CD4-positive, alpha-beta memory T cell (primary cell): ENCODE measurements at regions not wholly inside any gene's neighbourhood (a gene's known extent, or its start where the extent isn't known, plus 50 kb on each side); places are given as distances from the start of the nearest gene placed in this dataset.

Experiments
- CTCF ChIA-PET: fragments of 350-600 bp; sonication (Branson Sonifier 250); formaldehyde crosslinking; loops from one replicate; lab custom pipeline; 2021; ENCODE audit warnings: inconsistent platforms; ENCODE audit not compliant: partially characterized antibody; lab: Charles Lee
- POLR2A ChIA-PET: fragments of 350-600 bp; sonication (Branson Sonifier 250); formaldehyde crosslinking; loops from one replicate; lab custom pipeline; 2021; ENCODE audit not compliant: partially characterized antibody; lab: Charles Lee
- DNase-seq, 5 donors: peaks; one replicate each; pipeline versions ENCODE4 v3.0.0 to v3.0.0-alpha.2; 2020 to 2022; ENCODE audit warnings: mixed read lengths in 1 of 5
- H3K27ac ChIP-seq: one replicate; pipeline ENCODE4 v1.7.0; 2013; ENCODE audit warnings: low read depth, low read length
- H3K27me3 ChIP-seq: 2 replicates; pipeline ENCODE4 v1.7.0; 2013; ENCODE audit warnings: mild to moderate bottlenecking, low read length, moderate library complexity; ENCODE audit not compliant: insufficient read depth
- H3K36me3 ChIP-seq: 2 replicates; pipeline ENCODE4 v1.7.0; 2013; ENCODE audit warnings: mild to moderate bottlenecking, low read length, moderate library complexity; ENCODE audit not compliant: insufficient read depth
- H3K4me1 ChIP-seq: 2 replicates; pipeline ENCODE4 v1.7.0; 2013; ENCODE audit warnings: mild to moderate bottlenecking, low read length, moderate library complexity; ENCODE audit not compliant: insufficient read depth
- H3K4me3 ChIP-seq, 2 donors: one replicate each; pipeline ENCODE4 v1.7.0; 2013; ENCODE audit warnings: low read length in 2 of 2, mild to moderate bottlenecking in 1 of 2
- H3K9me3 ChIP-seq, 2 donors: one replicate each; pipeline ENCODE4 v1.7.0; 2013; ENCODE audit warnings: low read length in 2 of 2, control low read depth in 1 of 2; ENCODE audit not compliant: control insufficient read depth in 1 of 2
- H3K27ac Mint-ChIP-seq, 7 donors: one replicate each; pipeline ENCODE4 v1.8.0; 2020 to 2021; ENCODE audit warnings: mixed read lengths in 7 of 7, mild to moderate bottlenecking in 6 of 7, inconsistent platforms in 3 of 7, moderate library complexity in 3 of 7
- H3K27me3 Mint-ChIP-seq, 2 donors: one replicate each; pipeline ENCODE4 v1.8.0; 2020 to 2021; ENCODE audit warnings: mixed read lengths in 2 of 2
- H3K36me3 Mint-ChIP-seq, 2 donors: one replicate each; pipeline ENCODE4 v1.8.0; 2020 to 2021; ENCODE audit warnings: mixed read lengths in 2 of 2, inconsistent platforms in 1 of 2, mild to moderate bottlenecking in 1 of 2
- H3K4me1 Mint-ChIP-seq, 4 donors: one replicate each; pipeline ENCODE4 v1.8.0; 2020 to 2021; ENCODE audit warnings: mixed read lengths in 4 of 4, mild to moderate bottlenecking in 1 of 4
- H3K4me3 Mint-ChIP-seq, 8 donors: one replicate each; pipeline ENCODE4 v1.8.0; 2020 to 2021; ENCODE audit warnings: mixed read lengths in 8 of 8, mild to moderate bottlenecking in 7 of 8, moderate library complexity in 6 of 8, inconsistent platforms in 3 of 8
- H3K9me3 Mint-ChIP-seq, 8 donors: one replicate each; pipeline ENCODE4 v1.8.0; 2020 to 2021; ENCODE audit warnings: mixed read lengths in 8 of 8, mild to moderate bottlenecking in 5 of 8, inconsistent platforms in 3 of 8, moderate library complexity in 1 of 8
- intact Hi-C: fragments of 100-400 bp; cut with micrococcal nuclease; formaldehyde crosslinking; loops from one replicate; pipeline ENCODE4 v1.15.1; 2023

DNA sequence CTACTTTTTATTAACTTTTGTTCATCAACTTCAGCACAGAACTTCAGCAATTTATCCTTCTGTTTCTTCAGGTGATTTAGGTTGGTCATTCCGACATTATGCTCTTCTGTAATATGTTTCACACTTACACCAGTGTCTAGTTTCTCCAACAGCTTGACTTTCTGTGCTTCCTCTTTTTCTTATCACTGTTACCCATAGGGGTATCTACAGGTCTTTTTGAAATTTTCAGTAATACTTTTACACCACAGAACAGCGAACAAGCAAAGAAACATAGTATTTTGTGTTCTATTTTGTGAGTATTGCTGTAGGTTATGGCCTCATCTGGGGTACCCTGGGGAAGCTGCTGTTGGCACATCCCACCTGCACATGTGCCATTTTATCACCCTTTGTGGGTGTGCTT is 260.7 kb downstream of the NSUN3 start:
- no peak overlapping the region for H3K4me3 ChIP-seq
- ChIA-PET CTCF (no interaction called here), POLR2A (no interaction called here)
- H3K27ac Mint-ChIP-seq, result no peak overlapping the region
- H3K27me3 ChIP-seq, result no peaks in the 10 kb centered on the region
- H3K36me3 Mint-ChIP-seq, result no peaks in the 10 kb centered on the region
- peaks cover 0 to 13% (median 4%) of the 10 kb centered on the region in 8 donors for H3K9me3 Mint-ChIP-seq
- DNase-seq, result no peak
- H3K4me1 ChIP-seq, result no peaks in the 10 kb centered on the region
- H3K4me1 Mint-ChIP-seq, result no peaks in the 10 kb centered on the region
- intact Hi-C loops, result no loop called here
- H3K4me3 Mint-ChIP-seq, result no peak overlapping the region
- no peak overlapping the region for H3K27ac ChIP-seq
- no peaks in the 10 kb centered on the region for H3K27me3 Mint-ChIP-seq
- no peaks in the 10 kb centered on the region for H3K36me3 ChIP-seq
- no peaks in the 10 kb centered on the region for H3K9me3 ChIP-seq

DNA sequence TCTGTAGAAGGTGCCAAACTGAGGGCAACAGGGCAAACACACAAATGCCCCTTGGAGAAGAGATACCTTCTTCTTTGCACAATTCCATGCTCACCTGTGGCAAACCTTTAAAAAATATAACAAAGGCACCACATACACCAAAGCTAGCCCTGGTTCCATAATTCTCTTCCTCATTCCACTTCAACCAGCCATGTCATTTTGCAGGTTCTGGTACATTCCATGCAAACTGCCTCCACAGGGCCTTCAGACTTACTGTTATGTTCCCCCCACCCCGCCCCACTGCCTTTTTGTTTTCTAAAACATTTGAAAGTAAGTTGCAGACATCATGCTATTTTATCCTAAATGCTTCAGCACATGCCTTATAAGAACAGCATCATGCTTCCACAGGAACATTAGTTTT is 269.0 kb downstream of the NSUN3 start:
- H3K4me3 Mint-ChIP-seq, result no peak overlapping the region
- ChIA-PET POLR2A (no interaction called here), CTCF (no interaction called here)
- H3K27me3 ChIP-seq, result no peaks in the 10 kb centered on the region
- H3K36me3 ChIP-seq, result no peaks in the 10 kb centered on the region
- no peak overlapping the region for H3K4me3 ChIP-seq
- peaks cover 0 to 12% (median 3%) of the 10 kb centered on the region in 8 donors for H3K9me3 Mint-ChIP-seq
- intact Hi-C loops, result no loop called here
- no peak overlapping the region for H3K27ac ChIP-seq
- DNase-seq, result no peak
- no peak overlapping the region for H3K27ac Mint-ChIP-seq
- no peaks in the 10 kb centered on the region for H3K9me3 ChIP-seq
- H3K27me3 Mint-ChIP-seq, result no peaks in the 10 kb centered on the region
- no peaks in the 10 kb centered on the region for H3K4me1 Mint-ChIP-seq
- H3K36me3 Mint-ChIP-seq, result no peaks in the 10 kb centered on the region
- no peaks in the 10 kb centered on the region for H3K4me1 ChIP-seq

DNA sequence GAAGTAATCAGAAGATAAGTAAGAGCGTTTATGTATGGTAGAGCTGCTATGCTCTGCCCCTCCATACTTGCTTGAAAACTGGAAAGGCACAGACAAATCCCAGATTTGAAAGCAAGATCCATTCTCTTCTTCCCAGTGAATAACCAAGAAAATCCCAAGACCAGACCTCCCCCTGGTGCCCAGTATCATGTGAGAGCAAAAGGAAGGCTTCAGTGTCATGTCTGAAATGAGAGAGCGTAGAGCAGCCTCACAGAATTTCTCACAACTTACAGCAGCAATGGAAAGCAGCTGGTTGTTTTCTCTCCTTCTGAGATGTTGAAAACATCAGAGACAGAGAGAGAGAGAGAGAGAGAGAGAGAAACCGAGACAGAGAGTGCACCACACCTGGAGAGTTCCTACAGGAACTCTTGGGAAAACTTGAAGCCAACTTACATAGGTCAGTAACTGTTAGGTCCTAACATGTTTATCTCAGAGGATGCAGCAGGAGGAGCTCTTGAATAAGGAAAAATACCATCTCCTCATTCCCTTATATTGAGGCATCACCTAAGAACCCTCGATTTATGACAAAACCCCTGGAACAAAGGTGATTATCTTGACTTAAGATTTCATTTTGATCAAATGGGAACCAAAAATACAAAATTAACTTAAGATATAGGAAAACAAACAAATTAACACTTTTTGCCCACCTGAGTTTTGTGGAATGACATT is 273.3 kb downstream of the NSUN3 start:
- Histone ChIP-seq H3K27ac (no peak overlapping the region), H3K36me3 (no peaks in the 10 kb centered on the region), H3K4me1 (no peaks in the 10 kb centered on the region), H3K27me3 (no peaks in the 10 kb centered on the region), H3K9me3 (no peaks in the 10 kb centered on the region), H3K4me3 (no peak overlapping the region)
- DNase-seq, result no peak
- Mint-ChIP-seq H3K9me3 (peaks cover 0 to 4% (median under 1%) of the 10 kb centered on the region in 8 donors), H3K27me3 (no peaks in the 10 kb centered on the region), H3K4me1 (no peaks in the 10 kb centered on the region), H3K4me3 (no peak overlapping the region), H3K27ac (peak overlapping the region in 1 of 7 donors; percentile 3), H3K36me3 (no peaks in the 10 kb centered on the region)
- ChIA-PET POLR2A (no interaction called here), CTCF (no interaction called here)
- intact Hi-C loops, result no loop called here

DNA sequence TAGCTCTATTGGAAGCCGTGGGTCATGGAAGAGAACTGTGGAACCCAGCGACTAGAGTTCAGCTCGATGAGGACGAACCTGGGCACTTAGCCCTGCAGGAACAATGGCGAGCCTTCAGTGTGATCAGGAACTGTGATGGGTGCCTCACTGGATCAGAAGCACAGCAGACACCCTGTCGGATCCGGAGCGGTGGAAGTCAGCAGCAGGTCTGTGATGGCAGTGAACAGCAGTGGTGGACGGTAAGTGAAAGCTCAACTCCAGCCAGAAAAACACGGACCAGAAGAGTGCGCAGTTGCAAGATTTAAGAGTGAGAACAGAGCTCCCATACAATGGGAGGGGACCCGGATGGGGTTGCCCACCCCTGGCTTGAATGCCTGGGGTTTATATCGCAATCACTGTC is 282.2 kb downstream of the NSUN3 start:
- intact Hi-C loops, result no loop called here
- POLR2A ChIA-PET, result no interaction called here
- no peak for DNase-seq

DNA sequence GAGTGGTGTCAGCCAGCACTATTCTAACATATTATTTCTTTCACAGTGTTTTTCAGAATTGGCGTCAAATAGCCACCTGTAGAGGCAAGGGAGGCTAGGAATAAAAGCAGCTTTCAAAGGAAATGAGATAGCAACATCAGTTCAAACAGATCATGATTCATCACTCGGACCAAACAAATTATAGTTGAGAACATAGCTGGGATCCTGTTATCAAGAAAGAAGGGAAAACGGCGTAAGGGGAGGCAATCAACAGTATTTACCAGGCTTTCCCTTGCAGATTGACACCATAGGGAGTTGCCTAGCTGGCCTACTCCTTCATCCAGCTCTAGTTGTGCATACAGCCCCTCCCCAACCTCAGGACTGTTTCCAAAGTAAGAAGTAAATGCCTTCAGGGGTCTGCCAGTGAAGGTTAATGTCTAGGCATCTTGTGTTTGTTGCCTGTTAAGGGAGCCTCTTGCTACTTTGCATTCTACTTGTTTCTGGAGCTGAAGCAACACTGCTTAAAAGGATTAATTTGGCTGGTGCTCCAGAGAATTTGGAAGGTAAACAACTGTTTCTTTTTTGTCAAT is 286.5 kb downstream of the NSUN3 start:
- H3K27ac Mint-ChIP-seq, result no peak overlapping the region
- H3K27me3 Mint-ChIP-seq, result no peaks in the 10 kb centered on the region
- Histone ChIP-seq H3K4me3 (no peak overlapping the region), H3K4me1 (no peaks in the 10 kb centered on the region), H3K9me3 (no peaks in the 10 kb centered on the region), H3K36me3 (no peaks in the 10 kb centered on the region), H3K27me3 (no peaks in the 10 kb centered on the region), H3K27ac (no peak overlapping the region)
- H3K4me3 Mint-ChIP-seq, result no peak overlapping the region
- DNase-seq, result no peak
- ChIA-PET POLR2A (no interaction called here), CTCF (no interaction called here)
- intact Hi-C loops, result no loop called here
- H3K4me1 Mint-ChIP-seq, result no peaks in the 10 kb centered on the region
- no peaks in the 10 kb centered on the region for H3K36me3 Mint-ChIP-seq
- peaks cover 0 to 14% (median 5%) of the 10 kb centered on the region in 8 donors for H3K9me3 Mint-ChIP-seq

More for the DNA sequence above, 282.2 kb downstream of the NSUN3 start:
- Histone ChIP-seq H3K36me3 (no peaks in the 10 kb centered on the region), H3K4me1 (no peaks in the 10 kb centered on the region), H3K27ac (no peak overlapping the region), H3K9me3 (no peaks in the 10 kb centered on the region), H3K4me3 (no peak overlapping the region), H3K27me3 (no peaks in the 10 kb centered on the region)
- Mint-ChIP-seq H3K36me3 (no peaks in the 10 kb centered on the region), H3K4me1 (no peaks in the 10 kb centered on the region), H3K9me3 (peaks cover 0 to 11% (median 6%) of the 10 kb centered on the region in 8 donors), H3K27me3 (no peaks in the 10 kb centered on the region), H3K4me3 (no peak overlapping the region), H3K27ac (no peak overlapping the region)
- CTCF ChIA-PET, result no interaction called here

DNA sequence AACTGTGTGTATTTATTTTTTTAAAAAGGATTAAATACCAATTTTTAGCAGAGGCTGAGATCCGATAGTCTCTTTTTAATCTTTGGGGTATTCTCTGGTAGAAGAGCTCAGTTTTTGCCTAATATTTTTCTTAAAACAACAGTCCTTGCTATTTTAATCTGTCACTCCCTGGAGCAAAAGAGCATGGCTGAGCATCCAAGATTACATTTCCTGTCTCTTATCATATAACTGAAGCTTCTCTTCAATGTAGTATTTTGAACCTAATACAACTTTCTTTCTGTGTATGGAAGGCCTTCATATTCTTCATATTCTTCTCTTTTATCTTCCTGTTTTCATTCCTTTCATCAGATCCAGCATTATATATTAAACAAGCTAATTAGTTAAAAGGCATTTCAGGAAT is 293.7 kb downstream of the NSUN3 start:
- H3K9me3 Mint-ChIP-seq, result peaks cover 0 to 5% (median 0%) of the 10 kb centered on the region in 8 donors
- no peaks in the 10 kb centered on the region for H3K27me3 ChIP-seq
- ChIA-PET POLR2A (no interaction called here), CTCF (interaction anchor here (1.2 kb wide), 1 partner anchor 11 kb away, joined by 3 read pairs; no protein-coding TSS in a partner anchor)
- no peak overlapping the region for H3K4me3 Mint-ChIP-seq
- H3K27ac Mint-ChIP-seq, result no peak overlapping the region
- no peaks in the 10 kb centered on the region for H3K4me1 Mint-ChIP-seq
- no peaks in the 10 kb centered on the region for H3K4me1 ChIP-seq
- no peaks in the 10 kb centered on the region for H3K36me3 ChIP-seq
- DNase-seq, result no peak
- H3K4me3 ChIP-seq, result no peak overlapping the region
- no peaks in the 10 kb centered on the region for H3K36me3 Mint-ChIP-seq
- H3K9me3 ChIP-seq, result no peaks in the 10 kb centered on the region
- H3K27ac ChIP-seq, result no peak overlapping the region
- H3K27me3 Mint-ChIP-seq, result no peaks in the 10 kb centered on the region
- intact Hi-C loops, result no loop called here

DNA sequence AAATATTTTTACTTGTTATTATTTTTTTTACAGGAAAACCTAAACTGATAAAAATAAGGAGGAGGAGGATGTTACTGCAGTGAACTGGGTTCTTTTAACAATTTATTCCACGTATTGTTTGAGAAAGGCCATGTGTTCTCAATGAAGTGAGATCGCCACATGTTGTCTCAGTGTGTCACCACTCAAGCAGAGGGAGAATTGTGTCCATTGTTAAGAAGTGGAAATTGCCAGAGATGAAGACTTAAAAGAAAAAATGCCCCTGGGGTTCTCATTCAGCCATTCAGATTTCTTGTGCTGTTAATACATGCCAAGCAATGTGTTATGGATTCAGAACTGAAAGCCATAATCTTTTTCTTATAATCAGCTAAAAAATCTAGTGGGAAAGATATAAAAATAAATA is 297.1 kb downstream of the NSUN3 start:
- CTCF ChIA-PET, result no interaction called here
- intact Hi-C loops, result no loop called here
- Histone ChIP-seq H3K4me3 (no peak overlapping the region), H3K9me3 (no peaks in the 10 kb centered on the region), H3K27me3 (no peaks in the 10 kb centered on the region), H3K36me3 (no peaks in the 10 kb centered on the region), H3K4me1 (no peaks in the 10 kb centered on the region), H3K27ac (no peak overlapping the region)
- H3K27ac Mint-ChIP-seq, result no peak overlapping the region
- no peaks in the 10 kb centered on the region for H3K27me3 Mint-ChIP-seq
- POLR2A ChIA-PET, result no interaction called here
- H3K9me3 Mint-ChIP-seq, result peaks cover 0 to 3% (median 0%) of the 10 kb centered on the region in 8 donors
- H3K4me1 Mint-ChIP-seq, result no peaks in the 10 kb centered on the region
- no peak for DNase-seq
- no peak overlapping the region for H3K4me3 Mint-ChIP-seq
- H3K36me3 Mint-ChIP-seq, result no peaks in the 10 kb centered on the region
